Effector memory CD8-positive, alpha-beta T cell (primary cell): ENCODE measurements at regions not wholly inside any gene's neighbourhood (a gene's known extent, or its start where the extent isn't known, plus 50 kb on each side); places are given as distances from the start of the nearest gene placed in this dataset.
"Not testable (repeated sequence)": the region's sequence is repeated elsewhere in the genome, so short reads cannot be mapped to it uniquely, and the experiment has no call there.

ENCODE experiments used
- ATAC-seq: fragments of 150-1000 bp; cut with Tn5 transposase; replicated peaks from 2 replicates; pipeline ENCODE4 v1.10.0; 2021; ENCODE audit warnings: mild to moderate bottlenecking, moderate library complexity
- DNase-seq, 3 experiments: peaks; one replicate each; pipeline ENCODE4 v3.0.0; 2021
- H3K27ac Mint-ChIP-seq, 2 donors: one replicate each; pipeline ENCODE4 v1.8.0; 2022; ENCODE audit warnings: mild to moderate bottlenecking in 2 of 2, mixed read lengths in 2 of 2, moderate library complexity in 2 of 2
- H3K27me3 Mint-ChIP-seq, 2 donors: one replicate each; pipeline ENCODE4 v1.8.0; 2022; ENCODE audit warnings: mixed read lengths in 2 of 2
- H3K36me3 Mint-ChIP-seq: one replicate; pipeline ENCODE4 v1.8.0; 2022; ENCODE audit warnings: mild to moderate bottlenecking, moderate library complexity, mixed read lengths; ENCODE audit not compliant: insufficient read depth
- H3K4me1 Mint-ChIP-seq, 2 donors: one replicate each; pipeline ENCODE4 v1.8.0; 2022; ENCODE audit warnings: low read depth in 2 of 2, mixed read lengths in 2 of 2
- H3K4me3 Mint-ChIP-seq, 2 donors: one replicate each; pipeline ENCODE4 v1.8.0; 2022; ENCODE audit warnings: mild to moderate bottlenecking in 2 of 2, mixed read lengths in 2 of 2, moderate library complexity in 2 of 2
- H3K9me3 Mint-ChIP-seq, 2 donors: one replicate each; pipeline ENCODE4 v1.8.0; 2022; ENCODE audit warnings: mixed read lengths in 2 of 2

- Mint-ChIP-seq H3K36me3 (no peaks in the 10 kb centered on the region), H3K27me3 (peaks cover 20 to 24% of the 10 kb centered on the region in 2 donors), H3K9me3 (no peaks in the 10 kb centered on the region), H3K4me3 (no peak overlapping the region), H3K27ac (no peak overlapping the region), H3K4me1 (no peaks in the 10 kb centered on the region)
- ATAC-seq (no peak), DNase-seq (no peak)
Observed at GRCh38 chr2:128612628-128613027, 294.0 kb upstream of the HS6ST1 start.

GRCh38 chr2:128613351-128613750, 294.7 kb upstream of the HS6ST1 start:
- Mint-ChIP-seq H3K9me3 (no peaks in the 10 kb centered on the region), H3K27ac (no peak overlapping the region)

GRCh38 chr2:128613876-128614275, 295.2 kb upstream of the HS6ST1 start:
- Mint-ChIP-seq H3K27me3 (peaks cover 20 to 24% of the 10 kb centered on the region in 2 donors), H3K4me1 (no peaks in the 10 kb centered on the region), H3K9me3 (no peaks in the 10 kb centered on the region), H3K27ac (no peak overlapping the region), H3K4me3 (no peak overlapping the region), H3K36me3 (no peaks in the 10 kb centered on the region)
- DNase-seq (no peak), ATAC-seq (no peak)

More at GRCh38 chr2:128613351-128613750, 294.7 kb upstream of the HS6ST1 start:
- no peak overlapping the region for H3K4me3 Mint-ChIP-seq
- DNase-seq (no peak), ATAC-seq (no peak)
- no peaks in the 10 kb centered on the region for H3K36me3 Mint-ChIP-seq
- H3K27me3 Mint-ChIP-seq, result peaks cover 20 to 24% of the 10 kb centered on the region in 2 donors
- H3K4me1 Mint-ChIP-seq, result no peaks in the 10 kb centered on the region

- DNase-seq, ATAC-seq, H3K4me1 Mint-ChIP-seq, H3K9me3 Mint-ChIP-seq, H3K36me3 Mint-ChIP-seq, H3K27ac Mint-ChIP-seq, H3K4me3 Mint-ChIP-seq: not testable (repeated sequence)
- H3K27me3 Mint-ChIP-seq, result peaks cover 20 to 24% of the 10 kb centered on the region in 2 donors
Observed at GRCh38 chr2:128614907-128615306, 296.2 kb upstream of the HS6ST1 start.

GRCh38 chr2:128615571-128615970, 296.9 kb upstream of the HS6ST1 start:
- no peak overlapping the region for H3K4me3 Mint-ChIP-seq
- ATAC-seq (no peak), DNase-seq (no peak)
- H3K9me3 Mint-ChIP-seq, result no peaks in the 10 kb centered on the region
- peaks cover 16 to 22% of the 10 kb centered on the region in 2 donors for H3K27me3 Mint-ChIP-seq
- H3K27ac Mint-ChIP-seq, result no peak overlapping the region
- no peaks in the 10 kb centered on the region for H3K36me3 Mint-ChIP-seq
- no peaks in the 10 kb centered on the region for H3K4me1 Mint-ChIP-seq

GRCh38 chr2:128617029-128617590, 298.4 kb upstream of the HS6ST1 start:
- ATAC-seq (no peak), DNase-seq (no peak)
- Mint-ChIP-seq H3K27ac (no peak overlapping the region), H3K36me3 (no peaks in the 10 kb centered on the region), H3K4me3 (no peak overlapping the region), H3K27me3 (peaks cover 7 to 16% of the 10 kb centered on the region in 2 donors), H3K4me1 (no peaks in the 10 kb centered on the region), H3K9me3 (no peaks in the 10 kb centered on the region)

GRCh38 chr2:128617661-128618060, 299.0 kb upstream of the HS6ST1 start:
- Mint-ChIP-seq H3K4me3 (no peak overlapping the region), H3K27ac (no peak overlapping the region), H3K36me3 (no peaks in the 10 kb centered on the region), H3K9me3 (no peaks in the 10 kb centered on the region), H3K4me1 (no peaks in the 10 kb centered on the region), H3K27me3 (peaks cover 2 to 10% of the 10 kb centered on the region in 2 donors)
- no peak for DNase-seq
- ATAC-seq, result no peak

GRCh38 chr2:128618642-128619041, 300.0 kb upstream of the HS6ST1 start:
- Mint-ChIP-seq H3K27ac (no peak overlapping the region), H3K36me3 (no peaks in the 10 kb centered on the region), H3K4me3 (no peak overlapping the region), H3K27me3 (peaks cover 0 to 14% of the 10 kb centered on the region in 2 donors), H3K9me3 (no peaks in the 10 kb centered on the region), H3K4me1 (no peaks in the 10 kb centered on the region)
- DNase-seq (no peak), ATAC-seq (no peak)

- DNase-seq, result no peak
- no peak overlapping the region for H3K27ac Mint-ChIP-seq
- H3K4me1 Mint-ChIP-seq, result no peaks in the 10 kb centered on the region
Observed at GRCh38 chr2:128619471-128620325, 301.0 kb upstream of the HS6ST1 start.

GRCh38 chr2:128621074-128621473, 302.4 kb upstream of the HS6ST1 start:
- no peak for ATAC-seq
- DNase-seq, result no peak
- H3K27ac Mint-ChIP-seq, result no peak overlapping the region
- H3K27me3 Mint-ChIP-seq, result peaks cover 2 to 28% of the 10 kb centered on the region in 2 donors
- H3K4me3 Mint-ChIP-seq, result no peak overlapping the region
- no peaks in the 10 kb centered on the region for H3K4me1 Mint-ChIP-seq
- H3K9me3 Mint-ChIP-seq, result no peaks in the 10 kb centered on the region
- peaks cover 6% of the 10 kb centered on the region for H3K36me3 Mint-ChIP-seq

More at GRCh38 chr2:128619471-128620325, 301.0 kb upstream of the HS6ST1 start:
- Mint-ChIP-seq H3K27me3 (peaks cover 0 to 17% of the 10 kb centered on the region in 2 donors), H3K9me3 (no peaks in the 10 kb centered on the region), H3K36me3 (no peaks in the 10 kb centered on the region), H3K4me3 (no peak overlapping the region)
- no peak for ATAC-seq

- H3K27ac Mint-ChIP-seq, result no peak overlapping the region
- H3K9me3 Mint-ChIP-seq, result no peaks in the 10 kb centered on the region
- peaks cover 6% of the 10 kb centered on the region for H3K36me3 Mint-ChIP-seq
- ATAC-seq (no peak), DNase-seq (no peak)
- peaks cover 7 to 36% of the 10 kb centered on the region in 2 donors for H3K27me3 Mint-ChIP-seq
- H3K4me3 Mint-ChIP-seq, result no peak overlapping the region
- no peaks in the 10 kb centered on the region for H3K4me1 Mint-ChIP-seq
Observed at GRCh38 chr2:128622371-128622770, 303.7 kb upstream of the HS6ST1 start.

- DNase-seq (no peak), ATAC-seq (no peak)
- Mint-ChIP-seq H3K4me1 (no peaks in the 10 kb centered on the region), H3K4me3 (no peak overlapping the region), H3K27me3 (peaks cover 7 to 36% of the 10 kb centered on the region in 2 donors), H3K9me3 (no peaks in the 10 kb centered on the region), H3K27ac (no peak overlapping the region), H3K36me3 (peaks cover 6% of the 10 kb centered on the region)
Observed at GRCh38 chr2:128622955-128623620, 304.4 kb upstream of the HS6ST1 start.

- no peak for DNase-seq
- no peak overlapping the region for H3K4me3 Mint-ChIP-seq
- H3K27me3 Mint-ChIP-seq, result peaks cover 7 to 36% of the 10 kb centered on the region in 2 donors
- H3K27ac Mint-ChIP-seq, result no peak overlapping the region
- no peaks in the 10 kb centered on the region for H3K9me3 Mint-ChIP-seq
- H3K4me1 Mint-ChIP-seq, result no peaks in the 10 kb centered on the region
- no peak for ATAC-seq
- peaks cover 6% of the 10 kb centered on the region for H3K36me3 Mint-ChIP-seq
Observed at GRCh38 chr2:128623776-128624761, 305.4 kb upstream of the HS6ST1 start.
